ENCODE measurements at regions not wholly inside any gene's neighbourhood (a gene's known extent, or its start where the extent isn't known, plus 50 kb on each side); places are given as distances from the start of the nearest gene placed in this dataset.

DNA sequence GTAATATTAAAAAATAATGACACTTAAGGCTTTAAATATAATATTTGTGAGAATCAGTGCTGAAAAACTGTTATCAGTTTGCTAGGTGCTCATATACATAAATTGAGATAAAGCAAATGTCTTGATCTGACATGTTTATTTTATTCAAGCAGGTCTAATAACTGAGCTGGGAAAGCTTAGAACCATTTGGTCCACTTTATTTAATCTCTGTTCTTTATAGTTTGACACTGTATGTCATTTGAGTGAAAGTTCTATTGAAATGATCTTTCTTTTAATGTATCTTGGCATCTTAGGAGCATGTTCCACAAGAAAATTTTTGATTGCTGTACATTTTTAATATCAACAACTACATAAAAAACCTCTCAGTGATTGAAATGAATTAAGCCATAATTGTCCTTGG lies 772.0 kb upstream of the NRSN1 start:
- ATAC-seq: no peak
- Histone ChIP-seq H3K27me3 (ENCODE audit: insufficient read depth in 3 of 3, low read length in 2 of 3) (no peaks in the 10 kb centered on the region), H3K27ac (no peak overlapping the region), H3K4me1 (no peaks in the 10 kb centered on the region), H3K4me3 (no peak overlapping the region), H3K9me3 (no peaks in the 10 kb centered on the region), H3K36me3 (ENCODE audit: insufficient read depth in 1 of 2, low read depth in 1 of 2) (no peaks in the 10 kb centered on the region)
- TF ChIP-seq, protein P1, sequence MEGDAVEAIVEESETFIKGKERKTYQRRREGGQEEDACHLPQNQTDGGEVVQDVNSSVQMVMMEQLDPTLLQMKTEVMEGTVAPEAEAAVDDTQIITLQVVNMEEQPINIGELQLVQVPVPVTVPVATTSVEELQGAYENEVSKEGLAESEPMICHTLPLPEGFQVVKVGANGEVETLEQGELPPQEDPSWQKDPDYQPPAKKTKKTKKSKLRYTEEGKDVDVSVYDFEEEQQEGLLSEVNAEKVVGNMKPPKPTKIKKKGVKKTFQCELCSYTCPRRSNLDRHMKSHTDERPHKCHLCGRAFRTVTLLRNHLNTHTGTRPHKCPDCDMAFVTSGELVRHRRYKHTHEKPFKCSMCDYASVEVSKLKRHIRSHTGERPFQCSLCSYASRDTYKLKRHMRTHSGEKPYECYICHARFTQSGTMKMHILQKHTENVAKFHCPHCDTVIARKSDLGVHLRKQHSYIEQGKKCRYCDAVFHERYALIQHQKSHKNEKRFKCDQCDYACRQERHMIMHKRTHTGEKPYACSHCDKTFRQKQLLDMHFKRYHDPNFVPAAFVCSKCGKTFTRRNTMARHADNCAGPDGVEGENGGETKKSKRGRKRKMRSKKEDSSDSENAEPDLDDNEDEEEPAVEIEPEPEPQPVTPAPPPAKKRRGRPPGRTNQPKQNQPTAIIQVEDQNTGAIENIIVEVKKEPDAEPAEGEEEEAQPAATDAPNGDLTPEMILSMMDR (IDR thresholded peaks at IDR 0.05): no peak
- DNase-seq: no peak
- intact Hi-C loops (cut with DNase I): no loop called here

DNA sequence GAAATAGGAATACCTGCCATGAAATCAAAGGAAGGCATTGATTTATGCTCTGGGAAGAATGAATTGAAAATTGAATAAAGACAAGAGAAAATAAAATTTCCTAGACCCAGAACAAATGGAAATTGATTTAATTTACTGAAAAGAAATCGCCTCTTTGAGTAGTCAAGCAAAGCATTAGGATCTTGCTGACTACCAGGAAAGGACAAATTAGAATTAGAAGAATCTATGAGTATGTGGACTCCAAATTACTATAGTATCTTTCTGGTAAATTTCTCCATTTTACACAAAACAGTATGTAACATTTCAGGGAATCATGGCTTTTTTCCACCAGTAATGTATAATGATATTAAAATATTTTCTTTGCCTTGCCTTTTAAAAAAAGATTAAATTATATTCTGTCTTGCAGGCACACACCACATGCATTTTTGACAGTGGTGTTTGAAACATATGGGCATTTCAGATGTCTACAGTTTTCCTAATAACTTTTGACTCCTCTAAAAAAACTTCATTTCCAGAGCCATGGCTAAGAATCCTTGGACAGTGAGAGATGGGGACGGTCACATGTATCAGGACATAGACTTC lies 768.7 kb upstream of the NRSN1 start:
- H3K27me3 ChIP-seq (ENCODE audit: insufficient read depth in 3 of 3, low read length in 2 of 3): no peaks in the 10 kb centered on the region
- 30 to 37% (median 35%) methylated on average over 2 of the region's 2 CpGs for WGBS, 3 donors
- no peaks in the 10 kb centered on the region for H3K36me3 ChIP-seq (ENCODE audit: insufficient read depth in 1 of 2, low read depth in 1 of 2)

DNA sequence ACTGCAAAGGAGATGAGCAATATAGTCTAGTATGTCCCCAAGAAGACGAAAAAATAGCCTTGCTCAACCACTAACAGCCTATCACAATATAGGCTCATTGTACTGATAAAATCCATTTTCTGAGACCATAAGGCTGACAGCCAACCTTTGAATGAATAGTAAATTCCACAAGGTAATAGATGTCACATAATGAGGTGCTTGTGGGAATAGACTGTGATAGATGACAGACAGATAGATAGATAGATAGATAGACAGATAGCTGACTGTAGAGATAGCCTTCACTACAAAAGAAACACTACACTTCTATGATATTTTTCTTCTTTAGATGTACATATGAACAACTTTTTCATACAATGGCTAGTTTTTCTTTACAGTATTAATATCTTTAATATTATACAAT lies 760.3 kb upstream of the NRSN1 start:
- H3K4me1 ChIP-seq: no peaks in the 10 kb centered on the region
- no peaks in the 10 kb centered on the region for H3K27me3 ChIP-seq (ENCODE audit: insufficient read depth in 3 of 3, low read length in 2 of 3)
- 89 to 92% (median 92%) methylated on average over 1 of the region's 1 CpG for WGBS, 3 donors
- H3K27ac ChIP-seq: no peak overlapping the region
- no peaks in the 10 kb centered on the region for H3K36me3 ChIP-seq (ENCODE audit: insufficient read depth in 1 of 2, low read depth in 1 of 2)
- no peak overlapping the region for H3K4me3 ChIP-seq
- no peaks in the 10 kb centered on the region for H3K9me3 ChIP-seq
- intact Hi-C loops (cut with DNase I): no loop called here
- TF ChIP-seq, protein P1 (IDR thresholded peaks at IDR 0.05): no peak
- ATAC-seq (no peak), DNase-seq (no peak)

More for the DNA sequence above, 768.7 kb upstream of the NRSN1 start:
- ATAC-seq: no peak
- no peak for DNase-seq
- TF ChIP-seq, protein P1 (IDR thresholded peaks at IDR 0.05): no peak
- Histone ChIP-seq H3K4me3 (no peak overlapping the region), H3K27ac (no peak overlapping the region), H3K9me3 (no peaks in the 10 kb centered on the region), H3K4me1 (no peaks in the 10 kb centered on the region)
- intact Hi-C loops (cut with DNase I): no loop called here

DNA sequence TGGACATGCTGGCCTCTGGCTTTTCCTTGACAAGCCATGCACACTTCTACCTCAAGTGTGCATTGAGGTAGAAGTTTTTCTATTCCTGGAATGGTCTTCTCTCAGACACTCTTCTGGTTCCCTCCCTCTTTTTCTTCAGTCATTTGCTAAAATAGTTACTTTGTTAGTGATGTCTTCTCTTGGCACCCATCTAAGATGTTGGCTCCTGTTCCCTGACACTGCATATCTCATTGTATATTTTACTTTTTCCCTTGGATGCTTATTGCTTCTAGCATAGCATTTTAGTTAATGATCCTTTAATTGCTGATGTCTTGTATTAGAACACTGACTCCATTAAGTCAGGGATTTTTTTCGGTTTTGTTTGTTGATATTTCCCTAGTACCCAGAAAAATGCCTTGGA lies 758.7 kb upstream of the NRSN1 start:
- DNase-seq (no peak), ATAC-seq (no peak)
- intact Hi-C loops (cut with DNase I): no loop called here
- H3K9me3 ChIP-seq: no peaks in the 10 kb centered on the region
- no peak overlapping the region for H3K4me3 ChIP-seq
- H3K4me1 ChIP-seq: no peaks in the 10 kb centered on the region
- no peaks in the 10 kb centered on the region for H3K36me3 ChIP-seq (ENCODE audit: insufficient read depth in 1 of 2, low read depth in 1 of 2)
- H3K27me3 ChIP-seq (ENCODE audit: insufficient read depth in 3 of 3, low read length in 2 of 3): no peaks in the 10 kb centered on the region
- TF ChIP-seq, protein P1 (IDR thresholded peaks at IDR 0.05): no peak
- no peak overlapping the region for H3K27ac ChIP-seq
- WGBS, 3 donors: 93 to 98% (median 93%) methylated on average over 1 of the region's 1 CpG

DNA sequence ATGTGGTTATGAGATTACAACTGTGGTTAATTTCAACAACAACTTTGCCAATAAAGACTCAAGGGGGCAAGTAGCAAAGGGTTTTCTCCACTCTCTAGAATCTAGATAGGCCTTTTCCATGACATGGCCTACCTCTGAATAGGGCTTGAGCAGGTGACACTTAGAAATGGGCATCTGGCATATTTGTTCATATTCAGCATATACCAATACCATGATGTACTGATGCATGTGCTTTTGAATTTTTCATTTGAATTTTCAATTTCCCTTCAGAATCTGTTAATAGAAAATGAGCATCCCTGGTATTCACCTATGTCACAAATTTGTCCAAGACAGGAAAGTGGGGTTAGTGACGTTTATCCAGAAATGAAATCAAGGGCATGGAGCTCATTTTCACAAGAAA lies 757.5 kb upstream of the NRSN1 start:
- DNase-seq: no peak
- no peaks in the 10 kb centered on the region for H3K4me1 ChIP-seq
- no peaks in the 10 kb centered on the region for H3K27me3 ChIP-seq (ENCODE audit: insufficient read depth in 3 of 3, low read length in 2 of 3)
- intact Hi-C loops (cut with DNase I): no loop called here
- H3K9me3 ChIP-seq: no peaks in the 10 kb centered on the region
- H3K27ac ChIP-seq: no peak overlapping the region
- TF ChIP-seq, protein P1 (IDR thresholded peaks at IDR 0.05): no peak
- no peak overlapping the region for H3K4me3 ChIP-seq
- 84 to 94% (median 94%) methylated on average over 1 of the region's 1 CpG for WGBS, 3 donors
- no peaks in the 10 kb centered on the region for H3K36me3 ChIP-seq (ENCODE audit: insufficient read depth in 1 of 2, low read depth in 1 of 2)
- ATAC-seq: no peak
